ENCODE measurements at regions not wholly inside any gene's neighbourhood (a gene's known extent, or its start where the extent isn't known, plus 50 kb on each side); places are given as distances from the start of the nearest gene placed in this dataset.

DNA sequence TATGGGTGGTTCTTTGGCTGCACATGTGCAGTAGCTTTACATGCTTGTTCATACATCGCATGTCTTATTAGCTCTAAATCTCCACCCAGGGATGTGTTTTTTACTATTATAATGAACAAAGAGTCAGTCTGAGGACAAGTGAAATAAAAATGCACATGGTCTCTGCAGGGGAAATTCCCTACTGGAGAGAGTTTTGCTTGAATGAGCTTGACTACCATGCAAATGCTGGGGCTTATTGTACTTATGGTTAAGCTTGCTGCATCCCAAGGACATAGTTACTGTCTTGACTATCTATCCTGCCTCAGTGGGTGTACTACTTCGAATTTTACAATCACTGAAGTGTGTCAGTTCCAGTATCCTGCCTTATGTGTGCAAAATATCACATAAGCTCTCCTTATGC, 362.7 kb downstream of the TDRD15 start:
- TF ChIP-seq ZNF530 (CRISPR knock-in tag; IDR thresholded peaks at IDR 0.05; ENCODE audit: low read depth): no peak
- TF ChIP-seq, protein P1, sequence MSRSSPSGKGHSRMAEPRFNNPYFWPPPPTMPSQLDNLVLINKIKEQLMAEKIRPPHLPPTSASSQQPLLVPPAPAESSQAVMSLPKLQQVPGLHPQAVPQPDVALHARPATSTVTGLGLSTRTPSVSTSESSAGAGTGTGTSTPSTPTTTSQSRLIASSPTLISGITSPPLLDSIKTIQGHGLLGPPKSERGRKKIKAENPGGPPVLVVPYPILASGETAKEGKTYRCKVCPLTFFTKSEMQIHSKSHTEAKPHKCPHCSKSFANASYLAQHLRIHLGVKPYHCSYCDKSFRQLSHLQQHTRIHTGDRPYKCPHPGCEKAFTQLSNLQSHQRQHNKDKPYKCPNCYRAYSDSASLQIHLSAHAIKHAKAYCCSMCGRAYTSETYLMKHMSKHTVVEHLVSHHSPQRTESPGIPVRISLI (CRISPR knock-in tag; IDR thresholded peaks at IDR 0.05; ENCODE audit: borderline replicate concordance): no peak
- no peak for TF ChIP-seq NCOA2 (CRISPR knock-in tag; IDR thresholded peaks at IDR 0.05)
- TF ChIP-seq, protein P2, sequence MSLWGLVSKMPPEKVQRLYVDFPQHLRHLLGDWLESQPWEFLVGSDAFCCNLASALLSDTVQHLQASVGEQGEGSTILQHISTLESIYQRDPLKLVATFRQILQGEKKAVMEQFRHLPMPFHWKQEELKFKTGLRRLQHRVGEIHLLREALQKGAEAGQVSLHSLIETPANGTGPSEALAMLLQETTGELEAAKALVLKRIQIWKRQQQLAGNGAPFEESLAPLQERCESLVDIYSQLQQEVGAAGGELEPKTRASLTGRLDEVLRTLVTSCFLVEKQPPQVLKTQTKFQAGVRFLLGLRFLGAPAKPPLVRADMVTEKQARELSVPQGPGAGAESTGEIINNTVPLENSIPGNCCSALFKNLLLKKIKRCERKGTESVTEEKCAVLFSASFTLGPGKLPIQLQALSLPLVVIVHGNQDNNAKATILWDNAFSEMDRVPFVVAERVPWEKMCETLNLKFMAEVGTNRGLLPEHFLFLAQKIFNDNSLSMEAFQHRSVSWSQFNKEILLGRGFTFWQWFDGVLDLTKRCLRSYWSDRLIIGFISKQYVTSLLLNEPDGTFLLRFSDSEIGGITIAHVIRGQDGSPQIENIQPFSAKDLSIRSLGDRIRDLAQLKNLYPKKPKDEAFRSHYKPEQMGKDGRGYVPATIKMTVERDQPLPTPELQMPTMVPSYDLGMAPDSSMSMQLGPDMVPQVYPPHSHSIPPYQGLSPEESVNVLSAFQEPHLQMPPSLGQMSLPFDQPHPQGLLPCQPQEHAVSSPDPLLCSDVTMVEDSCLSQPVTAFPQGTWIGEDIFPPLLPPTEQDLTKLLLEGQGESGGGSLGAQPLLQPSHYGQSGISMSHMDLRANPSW (CRISPR knock-in tag; IDR thresholded peaks at IDR 0.05; ENCODE audit: borderline replicate concordance): no peak
- TF ChIP-seq ZNF180 (CRISPR knock-in tag; IDR thresholded peaks at IDR 0.05; ENCODE audit: borderline replicate concordance, low read depth): no peak
- TF ChIP-seq ZSCAN22 (CRISPR knock-in tag; IDR thresholded peaks at IDR 0.05): no peak
- no peak for TF ChIP-seq RBFOX2 (IDR thresholded peaks at IDR 0.05; ENCODE audit: low read depth, low read length)
- no peak for TF ChIP-seq TEF (CRISPR knock-in tag; IDR thresholded peaks at IDR 0.05)
- TF ChIP-seq, protein P3, sequence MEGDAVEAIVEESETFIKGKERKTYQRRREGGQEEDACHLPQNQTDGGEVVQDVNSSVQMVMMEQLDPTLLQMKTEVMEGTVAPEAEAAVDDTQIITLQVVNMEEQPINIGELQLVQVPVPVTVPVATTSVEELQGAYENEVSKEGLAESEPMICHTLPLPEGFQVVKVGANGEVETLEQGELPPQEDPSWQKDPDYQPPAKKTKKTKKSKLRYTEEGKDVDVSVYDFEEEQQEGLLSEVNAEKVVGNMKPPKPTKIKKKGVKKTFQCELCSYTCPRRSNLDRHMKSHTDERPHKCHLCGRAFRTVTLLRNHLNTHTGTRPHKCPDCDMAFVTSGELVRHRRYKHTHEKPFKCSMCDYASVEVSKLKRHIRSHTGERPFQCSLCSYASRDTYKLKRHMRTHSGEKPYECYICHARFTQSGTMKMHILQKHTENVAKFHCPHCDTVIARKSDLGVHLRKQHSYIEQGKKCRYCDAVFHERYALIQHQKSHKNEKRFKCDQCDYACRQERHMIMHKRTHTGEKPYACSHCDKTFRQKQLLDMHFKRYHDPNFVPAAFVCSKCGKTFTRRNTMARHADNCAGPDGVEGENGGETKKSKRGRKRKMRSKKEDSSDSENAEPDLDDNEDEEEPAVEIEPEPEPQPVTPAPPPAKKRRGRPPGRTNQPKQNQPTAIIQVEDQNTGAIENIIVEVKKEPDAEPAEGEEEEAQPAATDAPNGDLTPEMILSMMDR (CRISPR knock-in tag; IDR thresholded peaks at IDR 0.05): no peak
- no peak for TF ChIP-seq ZNF501 (CRISPR knock-in tag; IDR thresholded peaks at IDR 0.05)
- no peak for TF ChIP-seq POLR2AphosphoS5 (IDR thresholded peaks at IDR 0.05; ENCODE audit: low read depth, low read length)
- no peak for TF ChIP-seq MEIS2 (CRISPR knock-in tag; IDR thresholded peaks at IDR 0.05)
- TF ChIP-seq PHF5A (CRISPR knock-in tag; IDR thresholded peaks at IDR 0.05; ENCODE audit: low read depth, unreplicated experiment): no peak
- TF ChIP-seq, protein P4, sequence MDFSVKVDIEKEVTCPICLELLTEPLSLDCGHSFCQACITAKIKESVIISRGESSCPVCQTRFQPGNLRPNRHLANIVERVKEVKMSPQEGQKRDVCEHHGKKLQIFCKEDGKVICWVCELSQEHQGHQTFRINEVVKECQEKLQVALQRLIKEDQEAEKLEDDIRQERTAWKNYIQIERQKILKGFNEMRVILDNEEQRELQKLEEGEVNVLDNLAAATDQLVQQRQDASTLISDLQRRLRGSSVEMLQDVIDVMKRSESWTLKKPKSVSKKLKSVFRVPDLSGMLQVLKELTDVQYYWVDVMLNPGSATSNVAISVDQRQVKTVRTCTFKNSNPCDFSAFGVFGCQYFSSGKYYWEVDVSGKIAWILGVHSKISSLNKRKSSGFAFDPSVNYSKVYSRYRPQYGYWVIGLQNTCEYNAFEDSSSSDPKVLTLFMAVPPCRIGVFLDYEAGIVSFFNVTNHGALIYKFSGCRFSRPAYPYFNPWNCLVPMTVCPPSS (IDR thresholded peaks at IDR 0.05): no peak
- no peak for TF ChIP-seq ZFP36L1 (CRISPR knock-in tag; IDR thresholded peaks at IDR 0.05)
- no peak for TF ChIP-seq EED (CRISPR knock-in tag; IDR thresholded peaks at IDR 0.05)
- TF ChIP-seq IRF2 (CRISPR knock-in tag; IDR thresholded peaks at IDR 0.05): no peak
- TF ChIP-seq ZNF124 (CRISPR knock-in tag; IDR thresholded peaks at IDR 0.05): no peak
- no peak for TF ChIP-seq ZNF891 (CRISPR knock-in tag; IDR thresholded peaks at IDR 0.05)
- no TSS peak for BruUV-seq (replicated peaks)
- H3K4me2 ChIP-seq (ENCODE audit: low read depth, low read length): no peak overlapping the region
- FAIRE-seq (no peak), DNase-seq (ENCODE audit: low spot score) (no peak), ATAC-seq (no peak)
- H3K4me3 ChIP-seq (replicated peaks in 1 of 3; ENCODE audit: insufficient read depth in 1 of 3, low read depth in 2 of 3, low read length in 3 of 3): no peak overlapping the region
- H3K4me1 ChIP-seq (ENCODE audit: insufficient read depth, low read length): no peaks in the 10 kb centered on the region
- no peak overlapping the region for H2AFZ ChIP-seq (ENCODE audit: low read length)
- ChIA-PET CTCF (ENCODE audit: low intra/inter-chr PET ratio, low total read pairs) (no interaction called here), POLR2A (no interaction called here)
- H3K79me2 ChIP-seq (ENCODE audit: insufficient read depth, low read length): no peaks in the 10 kb centered on the region
- no peak overlapping the region for H3K27ac ChIP-seq (ENCODE audit: extremely low read length, insufficient read depth, low read length)
- no peaks in the 10 kb centered on the region for H4K20me1 ChIP-seq (ENCODE audit: insufficient read depth, low read length)
- H3K27me3 ChIP-seq (ENCODE audit: control insufficient read depth in 1 of 2, insufficient read depth in 2 of 2, low read length in 2 of 2): no peaks in the 10 kb centered on the region; a peak in 1 of 5 replicates
- intact Hi-C loops (cut with micrococcal nuclease; ENCODE audit: unreplicated experiment): no loop called here
- in situ Hi-C loops (cut with HindIII; ENCODE audit: extremely low pct_ligation_motif_present, low pct_unique_long_range_greater_than_20kb): no loop called here
- WGBS (ENCODE audit: low lambda C conversion rate): 16% methylated on average over 2 of the region's 2 CpGs
- no peak overlapping the region for H3K9ac ChIP-seq (ENCODE audit: insufficient read depth, low read depth, low read length)
- no peaks in the 10 kb centered on the region for H3K36me3 ChIP-seq (replicated peaks in 1 of 2; ENCODE audit: control insufficient read depth in 1 of 2, insufficient read depth in 2 of 2, low read length in 2 of 2)
- H3K9me3 ChIP-seq (ENCODE audit: low read length): no peaks in the 10 kb centered on the region

All from HepG2 (cell line).